ENCODE measurements at regions not wholly inside any gene's neighbourhood (a gene's known extent, or its start where the extent isn't known, plus 50 kb on each side); places are given as distances from the start of the nearest gene placed in this dataset.

- no peak overlapping the region for H3K4me3 ChIP-seq (ENCODE audit: low read length)
- no peak for DNase-seq (ENCODE audit: low read depth)
Measured at GRCh38 chr5:79182141-79182540, 53.8 kb upstream of the JMY start.

GRCh38 chr5:79183011-79183410 is 52.9 kb upstream of the JMY start:
- peak; percentile 79 for DNase-seq (ENCODE audit: low read depth)
- H3K4me3 ChIP-seq (ENCODE audit: low read length), result no peak overlapping the region
- no peak for TF ChIP-seq CTCF (IDR thresholded peaks at IDR 0.05; ENCODE audit: insufficient read depth, low read depth, low read length, missing control alignments)

More at GRCh38 chr5:79182141-79182540, 53.8 kb upstream of the JMY start:
- TF ChIP-seq CTCF (IDR thresholded peaks at IDR 0.05; ENCODE audit: insufficient read depth, low read depth, low read length, missing control alignments), result no peak

- no peak overlapping the region for H3K4me3 ChIP-seq (ENCODE audit: low read length)
- no peak for TF ChIP-seq CTCF (IDR thresholded peaks at IDR 0.05; ENCODE audit: insufficient read depth, low read depth, low read length, missing control alignments)
- peak; percentile 86 for DNase-seq (ENCODE audit: low read depth)
Measured at GRCh38 chr5:79183617-79184016, 52.3 kb upstream of the JMY start.

GRCh38 chr5:79186021-79186420 is 49.9 kb upstream of the JMY start:
- H3K4me3 ChIP-seq (ENCODE audit: low read length), result no peak overlapping the region
- no peak for TF ChIP-seq CTCF (IDR thresholded peaks at IDR 0.05; ENCODE audit: insufficient read depth, low read depth, low read length, missing control alignments)
- no peak for DNase-seq (ENCODE audit: low read depth)
